K562 (cell line): ENCODE measurements at regions not wholly inside any gene's neighbourhood (a gene's known extent, or its start where the extent isn't known, plus 50 kb on each side); places are given as distances from the start of the nearest gene placed in this dataset.

Experiments used
- ATAC-seq: fragments of 200-7000 bp; cut with Tn5 transposase; 3 replicates; pipeline ENCODE4 v1.9.1; 2020; ENCODE audit warnings: moderate library complexity
- BruUV-seq: library from RNA; stranded (reverse); fragments of 400-500 nt; replicated peaks from 2 replicates; lab custom pipeline; 2021; lab: Mats Ljungman, UMichigan
- CTCF ChIA-PET: fragments of 300-600 bp; formaldehyde crosslinking; extraction: SDS; loops from one replicate; lab custom pipeline; 2021; ENCODE audit warnings: low intra/inter-chr PET ratio; lab: Yijun Ruan, JAX
- POLR2A ChIA-PET: fragments of 300-600, 350-650 bp; sonication (Branson Sonifier 250); formaldehyde crosslinking; extraction: SDS; loops from one replicate; lab custom pipeline; 2021; ENCODE audit warnings: antibody characterized with exemption, inconsistent platforms; lab: Yijun Ruan, JAX
- DNase-seq, 4 experiments: peaks; one replicate each; pipeline versions ENCODE4 v3.0.0 to v3.0.0-alpha.2; 2011 to 2018; ENCODE audit warnings: low spot score in 3 of 4, mixed read lengths in 3 of 4; ENCODE audit errors: extremely low read depth in 1 of 4
- FAIRE-seq: peaks from 2 replicates; lab custom pipeline; 2011; peaks lifted over from hg19 to GRCh38; lab: Jason Lieb, UNC
- H2AFZ ChIP-seq: 2 replicates; pipeline ENCODE4 v1.6.0; 2011; ENCODE audit warnings: low read depth, low read length, control low read depth, inconsistent platforms
- H3K27ac ChIP-seq: fragments of 200-600 bp; 3 replicates; pipeline ENCODE4 v1.8.0; 2011; ENCODE audit warnings: low read depth, mild to moderate bottlenecking, control low read depth, inconsistent platforms, low read length, moderate library complexity, mixed read lengths; ENCODE audit errors: extremely low read depth
- H3K27me3 ChIP-seq, 2 experiments: fragments of 300-600 bp in 1 of 2; 2 replicates in 1 of 2; 3 replicates in 1 of 2; pipeline versions ENCODE4 v1.6.0 to v1.8.0; 2011; ENCODE audit warnings: inconsistent platforms in 2 of 2, low read length in 2 of 2, mild to moderate bottlenecking in 1 of 2, mixed read lengths in 1 of 2, moderate library complexity in 1 of 2; ENCODE audit not compliant: control insufficient read depth in 2 of 2, insufficient read depth in 2 of 2
- H3K36me3 ChIP-seq: fragments of 300-600 bp; 3 replicates; pipeline ENCODE4 v1.8.0; 2011; ENCODE audit warnings: mild to moderate bottlenecking, low read length, inconsistent platforms; ENCODE audit not compliant: control insufficient read depth, insufficient read depth
- H3K4me1 ChIP-seq, 2 experiments: fragments of 200-600 bp in 1 of 2; replicated peaks in 1 of 2; 2 replicates in 1 of 2; 3 replicates in 1 of 2; pipeline versions ENCODE4 v1.5.1 to v1.8.0; 2011; ENCODE audit warnings: inconsistent platforms in 2 of 2, low read length in 2 of 2, mild to moderate bottlenecking in 1 of 2, mixed read lengths in 1 of 2, moderate library complexity in 1 of 2; ENCODE audit not compliant: control insufficient read depth in 2 of 2, insufficient read depth in 2 of 2
- H3K4me2 ChIP-seq: 2 replicates; pipeline ENCODE4 v1.6.1; 2011; ENCODE audit warnings: low read length, control low read depth, inconsistent platforms, mixed read lengths; ENCODE audit not compliant: insufficient read depth
- H3K4me3 ChIP-seq: fragments of 200-600 bp; sonication (generic), shearing (Covaris generic); 2 replicates; pipeline ENCODE4 v1.5.1; 2016; ENCODE audit warnings: control low read depth, inconsistent platforms
- H3K79me2 ChIP-seq: fragments of 200-600 bp; 3 replicates; pipeline ENCODE4 v1.8.0; 2011; ENCODE audit warnings: low read length, inconsistent platforms; ENCODE audit not compliant: control insufficient read depth, insufficient read depth
- H3K9ac ChIP-seq, 2 experiments: 2 replicates each; pipeline versions ENCODE4 v1.6.0 to v1.6.1; 2011; ENCODE audit warnings: low read depth in 2 of 2, low read length in 2 of 2, control low read depth in 1 of 2, inconsistent platforms in 1 of 2, mild to moderate bottlenecking in 1 of 2, mixed read lengths in 1 of 2; ENCODE audit not compliant: insufficient read depth in 1 of 2
- H3K9me1 ChIP-seq: one replicate; pipeline ENCODE4 v1.6.0; 2011; ENCODE audit warnings: inconsistent platforms, mild to moderate bottlenecking, low read length, moderate library complexity; ENCODE audit not compliant: control insufficient read depth, insufficient read depth
- H3K9me3 ChIP-seq: replicated peaks from 2 replicates; pipeline ENCODE4 v1.5.1; 2011; ENCODE audit warnings: low read depth, low read length, inconsistent platforms; ENCODE audit not compliant: control insufficient read depth, insufficient read depth
- H4K20me1 ChIP-seq: replicated peaks from 2 replicates; pipeline ENCODE4 v1.6.1; 2011; ENCODE audit warnings: low read length, inconsistent platforms, mixed read lengths; ENCODE audit not compliant: control insufficient read depth, insufficient read depth
- CREBBP ChIP-seq: IDR thresholded peaks from one replicate; pipeline ENCODE4 v1.6.1; 2012; ENCODE audit warnings: low read depth, mild to moderate bottlenecking, control low read depth, inconsistent platforms, low read length
- GTF2A2 ChIP-seq: IDR thresholded peaks from 2 replicates; pipeline ENCODE4 v1.6.1; 2016; ENCODE audit warnings: mild to moderate bottlenecking, missing genetic modification characterization, missing compliant biosample characterization
- MAZ ChIP-seq, 2 experiments: fragments of 450-650 bp in 1 of 2; sonication (generic) in 1 of 2; formaldehyde crosslinking; IDR thresholded peaks in 1 of 2; conservative IDR thresholded peaks in 1 of 2; 2 replicates each; pipeline versions ENCODE4 v1.4.0 to v1.5.0; 2020; ENCODE audit warnings: mild to moderate bottlenecking in 1 of 2, missing genetic modification reagents in 1 of 2
- MECOM ChIP-seq: fragments of 250-450 bp; sonication (Bioruptor Pico); IDR thresholded peaks from 2 replicates; pipeline ENCODE4 v1.8.0; 2022; ENCODE audit warnings: inconsistent platforms
- MIER1 ChIP-seq: fragments of 450-650 bp; IDR thresholded peaks from 2 replicates; pipeline ENCODE4 v1.6.1; 2016; ENCODE audit warnings: antibody characterized with exemption, mild to moderate bottlenecking, low read depth
- NUFIP1 ChIP-seq: fragments of 450-650 bp; IDR thresholded peaks from 2 replicates; pipeline ENCODE4 v1.6.1; 2018; ENCODE audit not compliant: partially characterized antibody
- RAD51 ChIP-seq: fragments of 450-650 bp; IDR thresholded peaks from 2 replicates; pipeline ENCODE4 v1.7.1; 2016; ENCODE audit warnings: low read depth, mild to moderate bottlenecking, borderline replicate concordance
- SIRT6 ChIP-seq: IDR thresholded peaks from one replicate; pipeline ENCODE4 v1.6.1; 2012; ENCODE audit warnings: low read depth, mild to moderate bottlenecking, control low read depth, inconsistent platforms, low read length, moderate library complexity
- SRSF3 ChIP-seq: fragments of 200-400 bp; formaldehyde crosslinking; IDR thresholded peaks from 2 replicates; pipeline ENCODE4 v1.6.1; 2016; ENCODE audit warnings: mild to moderate bottlenecking, low read length, moderate library complexity; ENCODE audit not compliant: insufficient read depth
- YBX1 ChIP-seq: fragments of 450-650 bp; IDR thresholded peaks from 2 replicates; pipeline ENCODE4 v1.7.1; 2016; ENCODE audit warnings: mild to moderate bottlenecking
- ZBTB12 ChIP-seq: fragments of 250-450 bp; sonication (Bioruptor Pico); IDR thresholded peaks from 2 replicates; pipeline ENCODE4 v1.4.0; 2020
- ZFP91 ChIP-seq: sonication (generic); formaldehyde crosslinking; IDR thresholded peaks from 2 replicates; pipeline ENCODE4 v1.8.0; 2022; ENCODE audit warnings: mild to moderate bottlenecking, missing genetic modification reagents
- ZNF561 ChIP-seq: fragments of 450-650 bp; formaldehyde crosslinking; conservative IDR thresholded peaks from 2 replicates; pipeline ENCODE4 v1.4.0; 2020; ENCODE audit warnings: mild to moderate bottlenecking, moderate library complexity
- ZNF740 ChIP-seq, 3 experiments: fragments of 200-800 bp in 1 of 3; sonication (Bioruptor generic) in 1 of 3; sonication (generic) in 1 of 3; formaldehyde crosslinking in 1 of 3; IDR thresholded peaks; 2 replicates each; pipeline versions ENCODE4 v1.6.1 to v1.8.0; 2016 to 2022; ENCODE audit warnings: mild to moderate bottlenecking in 2 of 3, missing compliant biosample characterization in 2 of 3, missing genetic modification characterization in 2 of 3, missing genetic modification reagents in 1 of 3
- WGBS: fragments of 100-300 bp; shearing (Covaris generic); methylation state at CpG from one replicate; pipeline ENCODE4 v1.1.6; 2016; ENCODE audit warnings: low coverage, mixed read lengths; ENCODE audit not compliant: insufficient coverage; ENCODE audit errors: missing lambda C conversion rate; 5-methylcytosine and 5-hydroxymethylcytosine counted together
- in situ Hi-C: fragments of 300-500 bp; cut with MboI; formaldehyde crosslinking; loops from 4 replicates; pipeline ENCODE4 v1.15.0; 2018; ENCODE audit warnings: inconsistent platforms, mixed read lengths
- intact Hi-C: fragments of 100-400 bp; cut with micrococcal nuclease; formaldehyde crosslinking; loops from 2 replicates; pipeline ENCODE4 v1.14.2; 2022
- TF ChIP-seq, protein P1 (sequence below): fragments of 250-450 bp; sonication (Bioruptor Pico); IDR thresholded peaks from 2 replicates; pipeline ENCODE4 v1.4.0; 2020; ENCODE audit warnings: mild to moderate bottlenecking, moderate library complexity, borderline replicate concordance

DNA sequence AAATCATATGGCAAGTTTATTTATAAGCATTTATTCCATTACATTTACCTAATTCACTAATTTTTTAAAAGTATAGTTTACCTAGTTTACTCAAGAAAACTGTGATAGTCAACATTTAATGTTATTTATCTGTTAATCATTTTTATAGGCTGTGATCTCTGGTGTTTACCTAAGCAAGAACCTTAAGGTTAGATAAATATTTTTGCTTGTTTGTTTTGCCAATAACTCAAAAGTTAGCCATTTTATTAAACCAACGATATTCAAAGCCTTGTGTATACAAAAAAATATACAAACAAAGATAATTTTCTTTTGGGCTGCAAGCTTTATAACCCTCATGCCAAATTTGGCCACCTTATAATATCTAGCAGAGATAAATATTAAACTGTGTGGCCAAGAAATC is 157.3 kb downstream of the SLCO1B3 start:
- Histone ChIP-seq H3K27me3 (no peaks in the 10 kb centered on the region), H3K9me1 (no peaks in the 10 kb centered on the region), H3K4me3 (no peak overlapping the region), H3K9me3 (no peaks in the 10 kb centered on the region), H3K79me2 (no peaks in the 10 kb centered on the region), H3K4me2 (no peak overlapping the region), H3K9ac (no peak overlapping the region), H3K27ac (no peak overlapping the region), H3K36me3 (no peaks in the 10 kb centered on the region), H4K20me1 (no peaks in the 10 kb centered on the region), H2AFZ (no peak overlapping the region), H3K4me1 (no peaks in the 10 kb centered on the region)
- WGBS = 0% methylated on average over 1 of the region's 1 CpG
- intact Hi-C loops (no loop called here), in situ Hi-C loops (no loop called here)
- DNase-seq = no peak
- ATAC-seq = no peak
- CTCF ChIA-PET = no interaction called here
- POLR2A ChIA-PET = no interaction called here
- no peak for FAIRE-seq
- BruUV-seq = no TSS peak
- no peak for TF ChIP-seq SRSF3
- no peak for TF ChIP-seq ZNF561 (CRISPR knock-in tag)
- no peak for TF ChIP-seq ZNF740 (CRISPR knock-in tag; IDR thresholded peaks at IDR 0.05)
- no peak for TF ChIP-seq ZNF740 (tag; IDR thresholded peaks at IDR 0.05)
- TF ChIP-seq NUFIP1 = no peak
- TF ChIP-seq SIRT6 = no peak
- TF ChIP-seq YBX1 = no peak
- TF ChIP-seq MIER1 = no peak
- no peak for TF ChIP-seq GTF2A2
- TF ChIP-seq, protein P1, sequence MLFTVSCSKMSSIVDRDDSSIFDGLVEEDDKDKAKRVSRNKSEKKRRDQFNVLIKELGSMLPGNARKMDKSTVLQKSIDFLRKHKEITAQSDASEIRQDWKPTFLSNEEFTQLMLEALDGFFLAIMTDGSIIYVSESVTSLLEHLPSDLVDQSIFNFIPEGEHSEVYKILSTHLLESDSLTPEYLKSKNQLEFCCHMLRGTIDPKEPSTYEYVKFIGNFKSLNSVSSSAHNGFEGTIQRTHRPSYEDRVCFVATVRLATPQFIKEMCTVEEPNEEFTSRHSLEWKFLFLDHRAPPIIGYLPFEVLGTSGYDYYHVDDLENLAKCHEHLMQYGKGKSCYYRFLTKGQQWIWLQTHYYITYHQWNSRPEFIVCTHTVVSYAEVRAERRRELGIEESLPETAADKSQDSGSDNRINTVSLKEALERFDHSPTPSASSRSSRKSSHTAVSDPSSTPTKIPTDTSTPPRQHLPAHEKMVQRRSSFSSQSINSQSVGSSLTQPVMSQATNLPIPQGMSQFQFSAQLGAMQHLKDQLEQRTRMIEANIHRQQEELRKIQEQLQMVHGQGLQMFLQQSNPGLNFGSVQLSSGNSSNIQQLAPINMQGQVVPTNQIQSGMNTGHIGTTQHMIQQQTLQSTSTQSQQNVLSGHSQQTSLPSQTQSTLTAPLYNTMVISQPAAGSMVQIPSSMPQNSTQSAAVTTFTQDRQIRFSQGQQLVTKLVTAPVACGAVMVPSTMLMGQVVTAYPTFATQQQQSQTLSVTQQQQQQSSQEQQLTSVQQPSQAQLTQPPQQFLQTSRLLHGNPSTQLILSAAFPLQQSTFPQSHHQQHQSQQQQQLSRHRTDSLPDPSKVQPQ (CRISPR knock-in tag) = no peak
- TF ChIP-seq MAZ (CRISPR knock-in tag; conservative IDR thresholded peaks at IDR 0.05 in 1 of 2, IDR thresholded peaks at IDR 0.05 in 1 of 2) = no peak
- no peak for TF ChIP-seq RAD51
- no peak for TF ChIP-seq ZFP91 (CRISPR knock-in tag)
- TF ChIP-seq CREBBP = no peak
- no peak for TF ChIP-seq MECOM (CRISPR knock-in tag)
- no peak for TF ChIP-seq ZBTB12 (CRISPR knock-in tag)
